Left hindlimb (tissue), 1 donor: ENCODE measurements at regions not wholly inside any gene's neighbourhood (a gene's known extent, or its start where the extent isn't known, plus 50 kb on each side); places are given as distances from the start of the nearest gene placed in this dataset.
"Not testable (repeated sequence)": the region's sequence is repeated elsewhere in the genome, so short reads cannot be mapped to it uniquely, and the experiment has no call there.

Experiments used
- DNase-seq: peaks from one replicate; pipeline ENCODE4 v3.0.0-alpha.2; 2018

GRCh38 chr10:124175701-124176348, 82.4 kb upstream of the CHST15 start:
- DNase-seq, result no peak

GRCh38 chr10:124174673-124175645, 81.6 kb upstream of the CHST15 start:
- DNase-seq, result no peak

GRCh38 chr10:124174071-124174566, 80.7 kb upstream of the CHST15 start:
- no peak for DNase-seq

- no peak for DNase-seq
Observed at GRCh38 chr10:124173298-124173900, 80.0 kb upstream of the CHST15 start.

DNA sequence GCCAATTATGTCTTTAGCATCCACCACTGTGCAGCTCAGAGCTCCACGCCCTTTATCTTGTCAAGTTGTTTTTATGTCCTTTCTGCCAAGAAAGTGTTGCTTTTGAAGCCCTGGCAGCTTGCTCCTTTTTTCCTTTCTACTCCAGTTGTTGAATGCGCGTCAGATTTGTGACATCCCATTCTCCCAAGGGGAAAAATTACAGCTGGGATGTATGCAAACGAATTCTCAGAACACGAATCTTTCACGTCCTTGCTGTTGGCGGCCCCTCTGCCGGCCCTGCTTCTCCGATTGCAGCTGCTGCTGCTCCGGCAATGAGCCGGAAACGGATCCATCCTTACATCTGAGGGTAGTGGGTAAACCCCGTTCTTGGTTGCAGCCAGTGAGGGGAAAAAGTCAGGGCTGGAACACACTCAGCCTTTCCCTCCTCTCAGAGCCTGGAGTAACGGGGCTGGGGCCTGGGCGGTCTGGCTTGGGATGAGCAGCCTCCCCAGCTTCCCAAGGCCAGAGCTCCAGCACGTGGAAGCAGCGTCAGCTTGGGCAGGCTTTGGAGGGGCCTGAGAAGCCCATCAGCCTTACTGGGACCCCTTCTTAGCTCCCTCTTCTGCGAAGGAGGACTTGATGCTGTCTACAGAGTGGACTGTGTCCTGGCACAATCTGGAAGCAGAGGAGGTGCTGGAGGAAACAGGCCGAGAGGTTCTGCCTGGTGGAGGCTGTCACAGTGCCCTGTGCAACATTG, 79.0 kb upstream of the CHST15 start:
- DNase-seq, result peak; percentile 79

DNA sequence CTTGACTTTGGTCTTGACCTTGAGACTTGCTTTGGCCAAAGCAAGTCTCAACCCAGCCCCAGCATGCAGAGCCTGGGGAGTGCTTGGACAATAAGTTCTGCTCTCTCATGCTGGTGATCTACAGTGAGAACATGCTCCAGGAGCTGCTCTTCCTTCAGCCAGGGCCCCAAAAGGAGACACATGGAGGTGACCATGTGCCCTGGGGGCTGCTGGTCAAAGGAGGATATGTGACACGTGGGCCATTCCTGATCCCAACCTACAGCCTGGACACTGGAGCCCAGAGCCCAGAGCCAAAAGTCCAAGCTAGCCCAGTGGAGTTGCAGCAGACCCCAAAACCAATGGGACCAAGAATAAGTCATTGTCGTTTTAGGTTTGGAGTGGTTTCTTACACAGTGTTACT, 78.2 kb upstream of the CHST15 start:
- DNase-seq, result no peak

DNA sequence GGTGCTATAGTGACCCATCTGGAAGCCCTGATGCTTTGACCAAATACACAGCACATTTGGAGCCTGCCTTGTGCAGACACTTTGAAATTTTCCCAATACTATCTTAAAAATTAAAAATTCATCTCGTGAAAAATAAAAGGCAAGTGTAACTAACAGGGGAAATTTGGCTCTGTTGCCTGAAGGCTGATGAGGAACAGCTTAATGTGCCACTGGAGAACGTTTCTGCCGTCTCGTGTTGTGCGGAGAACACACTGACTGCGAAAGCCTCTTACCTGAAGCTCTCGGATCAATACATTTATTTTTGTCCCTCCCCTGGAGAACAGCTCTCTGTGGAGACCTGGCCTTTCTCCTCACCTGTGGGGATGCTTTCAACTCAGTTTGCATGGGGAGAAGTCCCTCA, 77.2 kb upstream of the CHST15 start:
- DNase-seq, result no peak

- DNase-seq, result no peak
Observed at GRCh38 chr10:124168991-124169802, 75.8 kb upstream of the CHST15 start.

- no peak for DNase-seq
Observed at GRCh38 chr10:124168581-124168980, 75.2 kb upstream of the CHST15 start.

DNA sequence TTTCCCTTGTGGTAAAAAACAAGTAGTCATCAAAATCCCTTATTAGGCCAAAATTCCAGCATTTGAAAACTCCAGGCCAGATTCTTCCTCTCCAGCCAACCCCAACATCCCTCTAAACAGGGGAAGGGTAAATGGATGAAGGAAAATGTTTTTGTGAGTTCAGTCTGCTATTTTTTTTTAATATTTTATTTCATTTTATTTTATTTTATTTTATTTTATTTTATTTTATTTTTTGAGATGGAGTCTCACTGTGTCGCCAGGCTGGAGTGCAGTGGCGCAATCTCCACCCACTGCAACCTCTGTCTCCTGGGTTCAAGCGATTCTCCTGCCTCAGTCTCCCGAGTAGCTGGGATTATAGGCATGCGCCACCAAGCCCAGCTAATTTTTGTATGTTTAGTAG, 74.5 kb upstream of the CHST15 start:
- not testable (repeated sequence) for DNase-seq

GRCh38 chr10:124166431-124167125, 73.2 kb upstream of the CHST15 start:
- DNase-seq, result no peak

DNA sequence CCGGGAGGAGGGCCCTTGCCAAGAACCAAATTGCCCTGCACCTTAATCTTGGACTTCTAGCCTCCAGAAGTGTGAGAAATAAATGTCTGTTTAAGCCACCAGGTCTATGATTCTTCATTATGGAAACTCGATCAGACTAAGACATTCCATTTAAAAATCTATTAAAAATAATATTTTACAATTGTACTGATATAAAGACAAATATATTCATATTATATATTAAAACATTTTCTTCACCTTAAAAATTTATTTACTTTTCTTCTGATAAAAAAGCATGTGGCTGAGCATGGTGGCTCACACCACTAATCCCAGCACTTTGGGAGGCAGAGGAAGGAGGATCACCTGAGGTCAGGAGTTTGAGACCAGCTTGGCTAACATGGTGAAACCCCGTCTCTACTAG, 72.4 kb upstream of the CHST15 start:
- DNase-seq, result no peak

GRCh38 chr10:124165311-124165710, 71.9 kb upstream of the CHST15 start:
- no peak for DNase-seq

- DNase-seq, result no peak
Observed at GRCh38 chr10:124164264-124164663, 70.9 kb upstream of the CHST15 start.

DNA sequence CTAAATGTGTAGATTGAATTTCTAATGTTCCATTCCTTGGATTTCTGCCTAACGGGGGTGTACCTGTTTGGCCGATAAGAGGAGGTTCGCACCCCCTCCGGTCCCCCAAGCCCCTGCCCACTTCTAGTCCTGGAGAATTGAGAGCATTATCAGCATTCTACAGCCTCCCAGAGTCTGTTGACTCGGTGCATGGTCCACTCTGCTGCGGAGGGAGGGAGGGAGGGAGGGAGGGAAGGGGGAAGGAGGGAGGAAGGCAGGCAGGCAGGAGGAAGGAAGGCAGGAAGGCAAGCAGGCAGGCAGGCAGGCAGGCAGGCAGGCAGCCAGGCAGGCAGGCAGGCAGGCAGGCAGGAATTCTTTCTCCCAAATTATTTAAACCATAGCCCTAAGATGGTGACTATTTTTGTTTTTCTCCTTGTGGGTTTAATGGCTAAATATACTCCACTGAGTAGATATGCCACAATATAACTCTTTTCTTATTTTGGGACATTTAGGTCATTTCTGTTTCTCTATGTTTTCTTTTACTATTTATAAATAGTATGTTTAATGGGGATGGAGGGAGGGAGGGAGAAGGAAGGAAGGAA, 69.5 kb upstream of the CHST15 start:
- DNase-seq, result no peak

- no peak for DNase-seq
Observed at GRCh38 chr10:124162136-124162535, 68.7 kb upstream of the CHST15 start.

GRCh38 chr10:124161601-124162000, 68.2 kb upstream of the CHST15 start:
- no peak for DNase-seq

- no peak for DNase-seq
Observed at GRCh38 chr10:124160943-124161582, 67.7 kb upstream of the CHST15 start.

- no peak for DNase-seq
Observed at GRCh38 chr10:124160176-124160575, 66.8 kb upstream of the CHST15 start.

DNA sequence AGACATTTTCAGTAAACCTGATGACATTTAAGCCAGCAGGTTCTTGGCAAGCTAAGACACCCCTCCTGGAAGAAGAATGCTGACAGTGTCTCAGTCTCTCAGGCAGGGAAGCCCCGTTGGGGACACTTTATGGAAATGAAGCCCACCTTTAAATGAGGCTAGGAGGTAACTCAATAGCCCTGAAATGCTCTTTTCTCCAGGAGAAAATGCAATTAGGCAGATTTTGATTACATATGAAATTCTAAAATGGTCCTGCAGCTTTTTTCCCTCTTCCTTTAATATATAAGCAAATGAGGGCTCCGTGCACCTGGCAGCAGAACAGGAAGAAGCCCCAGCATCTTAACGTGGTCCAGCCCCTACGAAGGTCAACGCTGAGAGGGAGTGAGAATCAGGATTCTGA, 65.8 kb upstream of the CHST15 start:
- no peak for DNase-seq
